Upper lobe of left lung (tissue), 6 donors: ENCODE measurements at regions not wholly inside any gene's neighbourhood (a gene's known extent, or its start where the extent isn't known, plus 50 kb on each side); places are given as distances from the start of the nearest gene placed in this dataset.

Experiments used
- ATAC-seq, 2 donors: fragments of 200-7000 bp; cut with Tn5 transposase; one replicate each; pipeline ENCODE4 v1.9.1; 2022; ENCODE audit warnings: mild to moderate bottlenecking in 2 of 2, moderate library complexity in 2 of 2; ENCODE audit not compliant: low FRiP score in 2 of 2
- DNase-seq, 2 donors: peaks; one replicate each; pipeline ENCODE4 v3.0.0-alpha.2; 2019 to 2020
- H3K27ac ChIP-seq, 4 donors: fragments of 200-600 bp; sonication (generic); one replicate each; pipeline ENCODE4 v1.5.1; 2016 to 2019
- H3K27me3 ChIP-seq, 4 donors: fragments of 200-600 bp; sonication (generic); one replicate each; pipeline ENCODE4 v1.5.1; 2017 to 2019
- H3K36me3 ChIP-seq, 4 donors: fragments of 200-600 bp; sonication (generic); one replicate each; pipeline ENCODE4 v1.5.1; 2016 to 2019
- H3K4me1 ChIP-seq, 4 donors: fragments of 200-600 bp; sonication (generic); one replicate each; pipeline ENCODE4 v1.5.1; 2018 to 2019
- H3K4me3 ChIP-seq, 4 donors: fragments of 200-600 bp; sonication (generic); one replicate each; pipeline ENCODE4 v1.5.1; 2017 to 2019; ENCODE audit warnings: mild to moderate bottlenecking in 2 of 4, moderate library complexity in 1 of 4
- H3K9me3 ChIP-seq, 4 donors: fragments of 200-600 bp; sonication (generic); one replicate each; pipeline ENCODE4 v1.5.1; 2018 to 2019
- EP300 ChIP-seq, 4 donors: sonication (generic); formaldehyde crosslinking; IDR thresholded peaks; one replicate each; pipeline ENCODE4 v1.5.1; 2017; ENCODE audit warnings: antibody characterized with exemption in 4 of 4, control low read depth in 2 of 4
- POLR2A ChIP-seq, 4 donors: fragments of 450-650 bp; IDR thresholded peaks; one replicate each; pipeline ENCODE4 v1.5.1; 2016 to 2017; ENCODE audit warnings: antibody characterized with exemption in 4 of 4, mild to moderate bottlenecking in 2 of 4
- POLR2AphosphoS5 ChIP-seq, 2 donors: sonication (generic); formaldehyde crosslinking; IDR thresholded peaks; one replicate each; pipeline ENCODE4 v1.5.1; 2017; ENCODE audit warnings: antibody characterized with exemption in 2 of 2
- WGBS, 2 donors: methylation state at CpG; one replicate each; pipeline ENCODE4 v1.1.5; 2017 to 2018; 5-methylcytosine and 5-hydroxymethylcytosine counted together
- TF ChIP-seq, protein P1 (sequence below), 6 experiments: fragments of 450-650 bp in 4 of 6; fragments of 200-600 bp in 2 of 6; sonication (generic) in 2 of 6; IDR thresholded peaks; one replicate each; pipeline ENCODE4 v1.5.1; 2016 to 2019; ENCODE audit warnings: antibody characterized with exemption in 6 of 6
- donor health status: DM: no; HTN: no; CAD: no; lungs with moderate emphysema.
- donor health status: DM: no; HTN: yes; CAD: no; lungs with severe emphysema.

DNA sequence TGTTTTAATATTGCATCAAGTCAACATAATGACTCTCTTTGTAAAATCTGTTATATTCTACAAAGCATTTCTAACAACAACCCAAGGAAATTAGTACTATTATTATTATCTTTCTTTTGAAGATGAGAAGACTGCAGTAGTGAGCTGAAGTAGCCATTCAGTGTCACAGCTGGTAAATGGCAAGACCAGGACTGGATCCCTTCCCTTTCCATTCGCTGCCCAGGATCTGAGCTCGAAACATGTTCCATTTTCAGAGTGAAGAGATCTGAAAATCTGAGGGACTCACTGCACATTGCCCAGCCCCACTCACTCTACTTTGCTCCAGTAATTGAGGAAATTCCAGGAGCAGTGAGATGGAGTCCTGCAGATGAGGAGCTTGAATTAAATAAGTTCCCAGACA, 240.0 kb upstream of the BLID start:
- TF ChIP-seq, protein P1, sequence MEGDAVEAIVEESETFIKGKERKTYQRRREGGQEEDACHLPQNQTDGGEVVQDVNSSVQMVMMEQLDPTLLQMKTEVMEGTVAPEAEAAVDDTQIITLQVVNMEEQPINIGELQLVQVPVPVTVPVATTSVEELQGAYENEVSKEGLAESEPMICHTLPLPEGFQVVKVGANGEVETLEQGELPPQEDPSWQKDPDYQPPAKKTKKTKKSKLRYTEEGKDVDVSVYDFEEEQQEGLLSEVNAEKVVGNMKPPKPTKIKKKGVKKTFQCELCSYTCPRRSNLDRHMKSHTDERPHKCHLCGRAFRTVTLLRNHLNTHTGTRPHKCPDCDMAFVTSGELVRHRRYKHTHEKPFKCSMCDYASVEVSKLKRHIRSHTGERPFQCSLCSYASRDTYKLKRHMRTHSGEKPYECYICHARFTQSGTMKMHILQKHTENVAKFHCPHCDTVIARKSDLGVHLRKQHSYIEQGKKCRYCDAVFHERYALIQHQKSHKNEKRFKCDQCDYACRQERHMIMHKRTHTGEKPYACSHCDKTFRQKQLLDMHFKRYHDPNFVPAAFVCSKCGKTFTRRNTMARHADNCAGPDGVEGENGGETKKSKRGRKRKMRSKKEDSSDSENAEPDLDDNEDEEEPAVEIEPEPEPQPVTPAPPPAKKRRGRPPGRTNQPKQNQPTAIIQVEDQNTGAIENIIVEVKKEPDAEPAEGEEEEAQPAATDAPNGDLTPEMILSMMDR (IDR thresholded peaks at IDR 0.05), result no peak
- no peak for TF ChIP-seq EP300 (IDR thresholded peaks at IDR 0.05)
- TF ChIP-seq POLR2AphosphoS5 (IDR thresholded peaks at IDR 0.05), result no peak
- TF ChIP-seq POLR2A (IDR thresholded peaks at IDR 0.05), result no peak
- no peak for DNase-seq
- no peaks in the 10 kb centered on the region for H3K27me3 ChIP-seq
- WGBS, 2 donors, result 91% methylated on average over 2 of the region's 2 CpGs
- no peaks in the 10 kb centered on the region for H3K9me3 ChIP-seq
- no peaks in the 10 kb centered on the region for H3K4me1 ChIP-seq
- no peak overlapping the region for H3K27ac ChIP-seq
- H3K4me3 ChIP-seq, result no peak overlapping the region
- no peaks in the 10 kb centered on the region for H3K36me3 ChIP-seq
- ATAC-seq, result no peak

DNA sequence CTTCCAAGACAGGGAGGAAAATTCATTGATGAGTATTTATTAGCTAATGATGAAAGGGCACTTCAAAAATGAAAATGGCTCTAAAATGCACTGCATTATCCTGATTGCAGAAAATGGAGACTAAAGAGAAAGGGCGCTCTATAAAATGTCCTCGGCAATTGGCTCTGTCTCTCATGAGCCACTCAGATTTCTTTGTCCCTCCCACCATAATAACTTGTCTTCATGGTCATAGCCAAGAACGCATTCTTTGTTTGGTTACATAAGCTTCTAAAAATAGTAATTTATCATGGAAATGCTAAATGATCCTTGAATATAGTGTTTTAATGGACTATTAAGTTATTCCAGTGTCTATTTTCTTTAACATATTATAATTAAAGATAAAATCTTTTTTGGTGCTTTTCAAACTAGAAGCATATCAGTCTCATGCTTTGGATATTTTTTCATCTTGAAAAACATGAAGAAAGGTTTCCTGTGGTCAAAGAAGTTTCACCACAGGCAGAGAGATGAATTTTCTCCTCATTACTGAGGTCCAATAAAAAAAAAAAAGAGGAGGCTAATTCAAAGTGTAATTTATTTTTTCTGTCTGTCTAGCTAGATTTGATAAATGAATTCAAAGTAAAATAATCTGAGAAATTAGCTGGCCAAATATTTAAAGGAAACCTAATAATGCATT, 238.1 kb upstream of the BLID start:
- no peaks in the 10 kb centered on the region for H3K36me3 ChIP-seq
- H3K4me1 ChIP-seq, result no peaks in the 10 kb centered on the region
- H3K27me3 ChIP-seq, result no peaks in the 10 kb centered on the region
- TF ChIP-seq POLR2A (IDR thresholded peaks at IDR 0.05) (no peak), EP300 (IDR thresholded peaks at IDR 0.05) (no peak), POLR2AphosphoS5 (IDR thresholded peaks at IDR 0.05) (no peak)
- TF ChIP-seq, protein P1 (IDR thresholded peaks at IDR 0.05), result no peak
- peak overlapping the region in 3 of 4 donors; percentile 8 to 17 (median 16) for H3K27ac ChIP-seq
- no peak overlapping the region for H3K4me3 ChIP-seq
- WGBS, 2 donors, result 70 to 75% methylated on average over 3 of the region's 3 CpGs
- DNase-seq, result no peak
- no peaks in the 10 kb centered on the region for H3K9me3 ChIP-seq
- peak in 1 of 2 donors; percentile 70 for ATAC-seq

DNA sequence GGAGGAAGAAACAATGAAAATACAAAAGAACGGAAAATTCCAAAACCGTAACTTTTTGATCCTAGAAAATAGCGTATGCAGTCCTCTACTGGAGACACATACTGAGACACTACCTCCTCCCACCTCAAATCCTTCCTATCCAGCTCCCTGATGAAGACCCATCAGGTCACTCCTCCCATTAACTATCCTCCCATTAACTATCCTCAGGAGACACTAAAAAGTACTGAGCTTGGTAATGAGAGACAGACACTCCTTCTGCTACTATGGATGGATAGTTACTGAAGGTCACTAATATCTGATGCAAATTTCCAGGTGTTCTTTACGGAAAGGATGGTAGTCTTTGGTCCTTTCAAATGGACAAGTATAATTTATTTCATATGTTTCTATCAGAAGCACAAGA, 237.5 kb upstream of the BLID start:
- Histone ChIP-seq H3K36me3 (no peaks in the 10 kb centered on the region), H3K27ac (peak overlapping the region in 2 of 4 donors; percentile 8 to 16), H3K4me1 (no peaks in the 10 kb centered on the region), H3K4me3 (no peak overlapping the region), H3K27me3 (no peaks in the 10 kb centered on the region), H3K9me3 (no peaks in the 10 kb centered on the region)
- DNase-seq (no peak), ATAC-seq (no peak)
- 93 to 94% methylated on average over 4 of the region's 4 CpGs for WGBS, 2 donors
- TF ChIP-seq POLR2AphosphoS5 (IDR thresholded peaks at IDR 0.05) (no peak), POLR2A (IDR thresholded peaks at IDR 0.05) (no peak), EP300 (IDR thresholded peaks at IDR 0.05) (no peak)
- TF ChIP-seq, protein P1 (IDR thresholded peaks at IDR 0.05), result no peak

DNA sequence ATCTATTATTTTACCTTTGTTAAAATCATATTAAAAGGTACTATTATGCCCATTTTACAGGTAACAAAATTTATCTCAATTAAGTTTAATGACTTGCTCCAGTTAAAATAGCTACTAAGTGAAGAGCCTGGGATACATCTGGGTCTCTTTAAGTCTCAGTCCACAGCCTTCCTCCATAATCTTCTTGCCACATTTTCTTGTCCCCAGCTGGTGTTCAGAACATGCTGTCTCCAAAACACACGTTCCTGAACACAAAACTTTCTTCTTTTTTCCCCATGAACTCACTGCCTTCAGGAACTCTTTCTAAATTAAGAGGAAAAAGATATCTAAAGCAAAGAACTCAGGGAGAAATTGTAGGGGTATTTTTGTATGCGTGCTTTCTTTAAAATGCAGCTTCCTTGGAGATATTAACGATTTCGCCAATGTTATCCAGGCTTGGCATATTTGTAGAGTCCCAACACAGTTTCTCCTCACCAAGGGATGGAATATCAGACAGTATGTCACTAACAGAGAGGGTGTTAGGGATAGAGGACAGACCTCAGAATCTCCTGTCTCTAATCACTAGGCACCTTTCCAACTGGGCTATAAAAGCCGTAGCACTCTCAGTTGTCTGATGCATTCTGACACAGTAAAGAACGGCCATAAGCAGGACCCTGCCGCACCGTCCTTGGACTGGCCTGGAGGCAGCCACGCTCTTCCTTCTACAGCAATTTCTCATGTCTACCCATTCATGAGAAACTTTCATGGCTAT, 232.8 kb upstream of the BLID start:
- ATAC-seq, result no peak

More for the DNA sequence above, 232.8 kb upstream of the BLID start:
- H3K27ac ChIP-seq, result peak overlapping the region in 3 of 4 donors; percentile 16 to 49 (median 30)
- no peaks in the 10 kb centered on the region for H3K27me3 ChIP-seq
- H3K9me3 ChIP-seq, result no peaks in the 10 kb centered on the region
- DNase-seq, result no peak
- H3K36me3 ChIP-seq, result no peaks in the 10 kb centered on the region
- H3K4me3 ChIP-seq, result no peak overlapping the region
- WGBS, 2 donors, result 72 to 73% methylated on average over 9 of the region's 9 CpGs
- TF ChIP-seq POLR2AphosphoS5 (IDR thresholded peaks at IDR 0.05) (no peak), POLR2A (IDR thresholded peaks at IDR 0.05) (no peak), EP300 (IDR thresholded peaks at IDR 0.05) (no peak)
- TF ChIP-seq, protein P1 (IDR thresholded peaks at IDR 0.05), result no peak
- H3K4me1 ChIP-seq, result no peaks in the 10 kb centered on the region
